Astrocyte of the cerebellum (primary cell): ENCODE measurements at regions not wholly inside any gene's neighbourhood (a gene's known extent, or its start where the extent isn't known, plus 50 kb on each side); places are given as distances from the start of the nearest gene placed in this dataset.

Source experiments
- DNase-seq: peaks from one replicate; pipeline ENCODE4 v3.0.0-alpha.2; 2011; ENCODE audit warnings: low read depth
- H3K4me3 ChIP-seq: 2 replicates; pipeline ENCODE4 v1.5.1; 2011; ENCODE audit warnings: mild to moderate bottlenecking, low read depth, low read length, moderate library complexity
- CTCF ChIP-seq: IDR thresholded peaks from 2 replicates; pipeline ENCODE4 v1.5.1; 2012; ENCODE audit warnings: low read length, low read depth, moderate library complexity, mild to moderate bottlenecking; ENCODE audit errors: missing control alignments
- in situ Hi-C: cut with HindIII; loops from 2 replicates; pipeline ENCODE4 v1.10.0; 2017; ENCODE audit warnings: low sequenced_read_pairs

GRCh38 chr2:9758741-9759140 lies 84.5 kb upstream of the TAF1B start:
- DNase-seq = no peak
- TF ChIP-seq CTCF = no peak
- in situ Hi-C loops = no loop called here

GRCh38 chr2:9760069-9760901 lies 83.0 kb upstream of the TAF1B start:
- no peak overlapping the region for H3K4me3 ChIP-seq
- no peak for DNase-seq
- in situ Hi-C loops = loop anchor here (5.0 kb wide), 1 partner anchor 63 kb away; no protein-coding TSS in a partner anchor
- TF ChIP-seq CTCF = no peak

More at GRCh38 chr2:9758741-9759140, 84.5 kb upstream of the TAF1B start:
- H3K4me3 ChIP-seq = no peak overlapping the region

- no peak overlapping the region for H3K4me3 ChIP-seq
- in situ Hi-C loops = loop anchor here (5.0 kb wide), 1 partner anchor 64 kb away; no protein-coding TSS in a partner anchor
- DNase-seq = no peak
- TF ChIP-seq CTCF = no peak
Observed at GRCh38 chr2:9760902-9761228, 82.4 kb upstream of the TAF1B start.

GRCh38 chr2:9761577-9761976 lies 81.7 kb upstream of the TAF1B start:
- H3K4me3 ChIP-seq = no peak overlapping the region
- in situ Hi-C loops = loop anchor here (5.0 kb wide), 1 partner anchor 64 kb away; no protein-coding TSS in a partner anchor
- no peak for DNase-seq
- no peak for TF ChIP-seq CTCF

- no peak for DNase-seq
- no peak for TF ChIP-seq CTCF
- H3K4me3 ChIP-seq = no peak overlapping the region
- in situ Hi-C loops = loop anchor here (5.0 kb wide), 1 partner anchor 65 kb away; no protein-coding TSS in a partner anchor
Observed at GRCh38 chr2:9762164-9762563, 81.1 kb upstream of the TAF1B start.

- no peak for DNase-seq
- no peak for TF ChIP-seq CTCF
- in situ Hi-C loops = loop anchor here (5.0 kb wide), 1 partner anchor 66 kb away; no protein-coding TSS in a partner anchor
- no peak overlapping the region for H3K4me3 ChIP-seq
Observed at GRCh38 chr2:9762941-9763340, 80.3 kb upstream of the TAF1B start.
